IPS-NIHi7 (cell line): ENCODE measurements at regions not wholly inside any gene's neighbourhood (a gene's known extent, or its start where the extent isn't known, plus 50 kb on each side); places are given as distances from the start of the nearest gene placed in this dataset.

Source experiments
- DNase-seq: peaks from one replicate; pipeline ENCODE4 v3.0.0; 2012; ENCODE audit warnings: mixed read lengths; ENCODE audit errors: extremely low spot score

DNA sequence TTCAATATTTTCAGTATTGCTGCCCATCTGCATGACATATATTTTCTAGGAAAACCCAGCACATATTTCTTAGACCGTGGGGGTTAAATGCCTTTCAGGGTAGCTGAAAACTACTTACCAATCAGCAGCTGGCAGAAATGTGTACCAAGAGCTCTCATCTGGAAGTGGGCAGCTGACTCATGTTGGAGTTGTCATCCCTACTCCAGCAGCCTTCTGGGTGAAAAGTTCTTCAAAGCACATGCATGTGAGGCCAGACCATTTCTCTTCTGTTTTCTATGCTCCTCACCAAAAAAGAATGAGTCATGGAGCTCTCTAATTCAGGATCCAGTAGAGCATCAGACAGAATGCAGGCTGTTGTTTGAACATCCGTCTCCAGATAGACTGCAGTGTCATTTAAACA is 135.5 kb downstream of the PAX1 start:
- no peak for DNase-seq

DNA sequence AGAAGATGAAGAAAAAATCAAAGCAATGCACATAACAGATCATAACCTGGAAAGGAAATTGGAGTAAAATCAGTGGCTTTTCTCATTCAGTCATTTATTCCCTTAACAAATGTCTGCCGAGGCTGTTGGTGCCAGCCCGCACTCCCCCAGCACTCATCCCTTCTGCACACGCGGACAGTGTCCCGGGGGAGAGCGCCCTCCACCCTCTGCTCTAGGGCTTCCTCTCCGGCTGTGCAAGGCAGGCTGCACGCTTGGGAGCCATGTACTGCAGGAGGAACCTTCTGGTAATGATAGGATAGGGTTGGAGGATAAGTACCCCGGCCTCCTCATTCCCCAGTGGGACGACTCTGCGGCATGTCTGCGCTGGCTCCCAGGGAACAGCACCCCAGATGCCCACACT is 134.5 kb downstream of the PAX1 start:
- no peak for DNase-seq

DNA sequence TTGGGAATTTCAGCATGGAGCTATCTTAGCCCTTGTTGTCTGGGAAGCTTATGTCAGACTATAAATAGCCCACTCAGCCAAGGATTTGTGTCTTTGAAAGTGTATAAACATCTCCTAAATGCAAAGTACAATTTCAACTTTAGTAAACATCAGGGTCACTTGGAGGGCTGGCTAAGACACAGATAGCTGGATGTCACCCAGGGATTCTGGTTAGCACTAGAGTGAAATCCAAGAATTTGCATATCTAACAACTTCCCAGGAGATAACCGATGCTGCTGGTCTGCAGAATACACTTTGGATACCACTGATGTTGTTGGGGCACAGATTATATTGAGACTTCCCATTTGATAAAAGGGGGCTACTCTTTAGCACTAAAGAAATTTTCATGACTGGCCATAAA is 130.9 kb downstream of the PAX1 start:
- no peak for DNase-seq

DNA sequence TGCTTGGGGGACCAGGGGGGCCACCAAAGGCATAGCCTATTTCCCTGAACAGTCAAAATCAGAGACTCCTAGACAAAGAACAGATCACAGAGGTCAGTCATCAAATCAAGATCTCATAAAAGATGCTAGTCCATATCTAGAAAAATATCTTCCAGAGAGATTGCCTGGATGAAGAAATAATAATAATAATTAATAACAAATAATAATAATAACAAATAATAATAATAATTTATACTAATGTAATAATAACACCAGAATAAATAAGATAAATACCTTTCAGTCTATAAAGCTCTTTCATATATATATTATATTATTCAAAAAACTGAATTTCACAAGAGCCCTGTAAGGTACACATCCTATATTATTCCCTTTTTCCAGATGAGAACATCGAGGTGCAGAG is 129.6 kb downstream of the PAX1 start:
- DNase-seq: no peak

DNA sequence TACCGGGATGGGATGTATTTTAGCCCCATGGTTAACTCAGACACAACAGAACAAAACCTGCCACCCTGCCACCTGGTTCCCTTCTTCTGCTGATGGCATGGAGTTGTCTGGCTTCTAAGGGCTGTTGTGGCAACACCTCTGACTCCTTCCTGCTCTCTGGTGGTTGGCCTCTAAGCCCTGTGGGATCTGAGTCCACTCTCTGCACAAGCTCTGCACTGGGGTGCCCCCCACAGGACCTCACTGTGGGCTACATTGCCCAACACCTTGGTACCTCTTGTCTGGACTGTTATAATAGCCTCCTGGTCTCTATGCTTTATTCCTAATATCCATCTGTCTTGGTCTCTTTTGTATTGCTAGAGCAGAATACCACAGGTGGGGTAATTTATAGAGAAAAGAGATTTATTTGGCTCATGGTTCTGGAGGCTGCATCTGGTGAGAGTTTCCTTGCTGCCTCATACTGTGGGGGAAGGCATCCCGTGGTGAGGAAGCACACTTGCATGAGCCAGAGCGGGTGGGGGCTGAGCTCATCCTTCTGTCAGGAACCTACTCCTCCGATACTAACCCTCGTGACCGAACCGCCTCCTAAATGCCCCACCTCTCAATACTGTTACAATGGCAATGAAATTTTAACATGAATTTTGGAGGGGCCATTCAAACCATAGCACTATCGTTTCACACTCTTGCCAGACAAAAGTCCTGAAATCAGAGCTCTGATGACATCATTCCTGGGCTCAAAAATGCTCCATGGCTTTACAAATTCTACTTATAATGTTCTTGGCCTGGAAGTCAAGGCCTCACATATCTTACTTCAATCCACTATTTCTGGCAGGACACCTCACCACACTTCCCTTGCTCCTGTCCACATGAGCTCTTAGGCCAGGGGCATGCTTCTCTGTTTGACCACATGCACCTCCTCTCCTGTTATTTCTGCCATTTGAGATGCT is 127.2 kb downstream of the PAX1 start:
- no peak for DNase-seq

DNA sequence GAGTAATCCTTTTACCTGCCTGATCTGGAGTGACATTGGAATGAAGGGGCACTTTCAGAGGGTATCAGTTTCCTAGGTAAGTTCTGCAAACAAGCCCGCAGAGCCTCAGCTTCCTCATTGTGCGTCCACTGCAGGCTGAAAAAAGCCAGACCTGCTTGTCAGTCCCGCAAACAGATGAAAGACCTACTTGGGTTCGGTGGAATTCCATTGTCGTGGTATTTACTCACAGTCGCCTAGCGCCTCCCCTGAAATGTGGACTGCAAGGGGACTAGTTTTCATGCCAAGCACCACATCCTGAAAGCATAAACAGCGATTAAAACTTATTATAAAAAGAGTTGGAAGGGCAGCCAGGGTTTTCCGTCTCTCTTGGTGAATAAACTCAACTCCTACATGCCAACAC is 121.5 kb downstream of the PAX1 start:
- peak; percentile 36 for DNase-seq

DNA sequence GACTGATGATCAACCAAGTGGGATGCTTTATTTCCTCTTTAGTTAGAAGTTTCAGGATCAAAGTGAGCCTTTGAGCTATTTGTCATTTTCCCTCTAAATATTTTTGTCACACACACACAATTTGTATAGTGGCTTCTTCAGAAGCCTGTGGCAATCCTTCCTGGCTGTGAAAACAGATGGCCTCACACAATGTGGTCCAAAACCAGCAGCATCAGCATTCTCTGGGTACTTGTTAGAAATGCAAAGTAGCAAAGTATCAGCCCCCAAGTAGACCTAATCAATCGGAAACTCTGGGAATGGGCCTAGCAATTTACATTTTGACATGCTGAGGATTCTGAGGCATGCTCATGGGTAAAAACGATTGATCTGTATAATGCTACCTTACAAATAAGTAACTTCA is 115.9 kb downstream of the PAX1 start:
- no peak for DNase-seq

DNA sequence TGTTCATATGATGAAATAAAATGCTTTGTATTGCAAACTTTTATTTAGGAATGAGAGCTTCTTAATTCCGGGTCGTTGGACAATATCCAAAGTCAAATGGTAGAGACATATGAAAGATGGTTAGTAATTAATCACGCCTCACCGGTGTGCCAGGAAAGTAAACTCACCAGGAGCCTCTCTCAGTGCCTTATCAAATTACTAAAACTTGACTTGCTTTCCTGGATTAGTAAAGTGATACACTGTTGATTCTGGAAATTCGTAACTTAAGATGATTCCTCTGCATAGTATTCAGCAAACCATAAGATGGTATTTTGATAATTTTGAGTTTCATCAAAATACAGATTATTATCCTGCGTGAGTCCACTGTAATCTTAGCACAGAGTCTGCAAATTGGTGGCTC is 115.2 kb downstream of the PAX1 start:
- DNase-seq: no peak

DNA sequence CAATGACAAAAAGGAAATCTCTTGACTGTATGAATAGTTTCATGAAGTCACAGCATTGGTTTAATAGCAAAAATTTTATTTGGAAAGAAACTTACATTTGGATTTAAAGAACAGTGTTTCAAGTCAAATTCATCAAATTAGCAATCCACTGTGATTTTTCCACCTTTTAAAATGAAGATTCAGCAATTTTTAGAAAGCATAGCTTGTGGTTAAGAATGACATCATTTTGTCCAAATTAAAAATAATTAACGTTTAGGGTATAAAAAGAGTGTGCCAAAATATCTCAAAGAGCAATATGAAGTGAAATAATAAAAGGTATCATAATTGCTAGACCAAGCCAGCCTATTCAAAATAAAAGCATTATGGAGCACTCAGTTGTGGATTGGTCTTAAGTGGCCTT is 114.6 kb downstream of the PAX1 start:
- DNase-seq: no peak

DNA sequence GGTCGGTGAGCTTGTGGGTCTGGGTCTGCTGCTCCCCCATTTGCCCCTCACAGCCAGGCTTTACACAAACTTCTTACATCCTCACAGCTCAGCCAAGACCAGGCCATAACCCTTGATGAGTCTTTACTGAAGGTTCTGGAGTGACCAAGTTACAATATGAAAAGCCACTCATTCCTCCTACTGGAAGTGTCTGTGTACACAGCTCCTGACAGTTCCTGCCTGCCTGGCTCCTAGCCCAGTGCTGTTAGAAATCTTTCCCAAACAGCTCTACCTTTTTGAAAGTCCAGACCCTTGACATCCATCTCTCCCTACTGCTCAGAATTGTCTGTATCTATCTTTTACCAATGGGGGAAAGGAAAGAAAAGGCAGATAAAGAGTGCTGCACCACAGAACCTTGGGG is 106.9 kb downstream of the PAX1 start:
- no peak for DNase-seq

DNA sequence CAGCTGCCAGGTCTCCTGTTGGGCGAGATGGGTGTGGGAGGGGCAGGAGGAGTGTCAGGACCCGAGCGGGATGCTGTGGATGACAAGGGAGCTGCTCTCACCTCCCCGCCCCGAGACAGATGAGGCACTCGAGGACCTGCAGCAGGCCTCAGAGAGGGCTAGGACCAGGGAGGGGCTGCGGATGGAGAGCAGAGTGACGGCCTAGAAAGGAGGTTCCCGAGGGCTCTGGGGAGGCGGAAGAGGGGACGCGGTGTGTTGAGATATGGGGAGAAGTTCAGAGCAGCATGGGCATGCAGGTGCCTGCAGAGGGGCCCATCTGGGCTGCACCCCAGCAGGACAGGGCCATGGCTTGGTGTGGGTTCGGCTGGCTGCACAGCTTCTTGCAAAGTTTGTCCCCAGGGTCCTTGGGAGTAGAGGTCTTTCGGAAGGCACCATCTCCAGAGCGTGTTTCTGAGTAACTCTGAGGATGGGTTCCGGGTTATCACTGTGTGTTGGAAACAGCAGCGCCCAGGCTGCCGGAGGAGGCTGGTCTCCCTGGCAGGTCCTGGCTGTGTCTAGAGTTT is 104.6 kb downstream of the PAX1 start:
- no peak for DNase-seq

DNA sequence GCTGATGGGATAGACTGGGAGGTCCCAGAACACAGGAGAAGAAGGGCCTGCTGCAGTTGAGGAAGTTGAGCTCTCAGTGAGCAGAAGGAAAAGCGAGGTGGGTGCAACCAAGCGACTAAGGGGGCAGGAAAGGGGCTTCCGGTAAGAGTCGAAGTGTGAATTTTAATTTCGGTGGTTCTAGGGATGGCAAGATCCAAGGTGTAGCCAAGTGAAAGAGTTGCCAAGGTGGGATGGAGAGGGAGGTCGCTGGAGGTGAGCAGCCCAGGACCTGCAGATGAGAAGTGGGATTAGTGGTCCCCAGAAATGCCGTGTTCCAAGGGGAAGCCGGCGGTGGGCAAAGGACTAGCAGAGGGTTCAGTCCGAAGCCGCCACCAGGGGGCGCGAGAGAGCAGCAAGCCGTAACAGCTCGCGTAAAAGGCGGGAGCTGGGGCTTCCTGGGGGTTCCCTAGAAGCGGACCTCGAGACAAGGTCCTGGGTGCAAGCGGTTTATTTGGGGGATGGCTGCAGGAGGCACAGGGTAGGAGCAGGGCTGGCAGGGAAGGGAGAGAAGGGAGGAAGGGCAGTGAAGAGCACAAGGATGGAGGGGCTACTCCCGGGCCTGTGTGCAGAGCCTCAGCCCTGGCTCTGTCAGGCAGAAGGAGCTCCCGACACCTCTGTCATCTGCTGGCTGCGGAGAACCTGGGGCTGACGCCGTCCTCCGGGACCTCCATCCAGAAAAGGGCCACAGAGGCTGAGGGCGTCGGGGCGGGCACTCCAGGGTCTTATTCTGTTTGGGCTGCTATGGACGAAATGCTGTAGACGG is 103.6 kb downstream of the PAX1 start:
- peak; percentile 94 for DNase-seq

DNA sequence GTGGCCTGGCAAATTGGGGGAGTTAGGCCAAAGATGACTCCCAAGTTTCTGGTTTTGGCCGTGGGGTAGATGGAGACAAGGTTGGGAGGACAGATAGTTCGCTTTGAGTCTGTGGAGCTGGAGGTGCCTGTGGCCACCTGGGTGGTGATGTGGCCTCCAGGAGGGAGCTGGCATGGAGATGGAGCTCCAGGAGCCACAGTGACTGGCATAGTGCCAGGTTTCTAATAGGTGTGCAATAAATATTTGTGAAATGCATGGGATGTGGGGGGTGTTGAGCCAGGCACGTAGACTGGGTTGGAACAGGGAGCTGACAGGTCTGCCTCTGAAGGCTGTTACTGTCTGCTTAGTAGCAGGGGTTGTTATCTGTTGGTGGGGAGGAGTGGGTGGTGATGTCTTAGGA is 102.7 kb downstream of the PAX1 start:
- no peak for DNase-seq

DNA sequence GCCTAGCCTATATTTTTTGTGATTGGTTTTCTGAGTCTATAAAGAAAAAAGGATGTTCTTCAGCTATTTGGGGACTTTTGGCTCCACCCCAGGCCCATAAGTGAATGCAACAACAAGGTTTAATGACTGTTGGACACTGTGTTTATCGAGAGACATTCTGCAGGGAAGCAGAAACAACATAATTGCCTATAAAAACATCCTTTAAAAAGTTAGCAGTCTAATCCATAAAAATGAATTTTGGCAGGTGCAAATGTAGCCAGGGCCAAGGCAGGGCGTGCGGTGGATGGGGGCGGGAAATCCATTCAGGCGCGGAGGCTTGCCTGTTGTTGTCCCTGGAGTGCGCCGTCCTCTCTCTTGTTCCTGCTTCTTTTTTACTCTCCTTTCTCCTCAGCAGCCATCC is 99.3 kb downstream of the PAX1 start:
- DNase-seq: no peak

DNA sequence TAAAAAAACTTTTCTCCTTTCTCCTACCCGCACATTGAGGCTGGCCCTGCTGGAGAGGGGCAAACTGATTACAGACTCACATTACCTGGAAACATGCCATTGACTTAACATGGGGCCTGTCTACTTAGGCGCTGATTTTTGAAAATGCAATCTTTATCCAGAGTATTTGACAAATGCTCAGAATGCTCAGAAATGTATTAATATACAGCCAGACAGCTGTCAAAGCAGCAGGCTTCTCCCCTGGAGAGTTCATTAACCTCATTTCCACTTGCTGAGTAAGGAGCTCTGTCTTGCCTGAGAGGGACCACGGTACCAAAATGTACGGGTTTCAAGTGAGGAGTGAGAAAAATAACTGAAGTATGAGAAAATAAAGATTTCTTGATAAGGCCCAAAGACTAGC is 95.7 kb downstream of the PAX1 start:
- DNase-seq: no peak

DNA sequence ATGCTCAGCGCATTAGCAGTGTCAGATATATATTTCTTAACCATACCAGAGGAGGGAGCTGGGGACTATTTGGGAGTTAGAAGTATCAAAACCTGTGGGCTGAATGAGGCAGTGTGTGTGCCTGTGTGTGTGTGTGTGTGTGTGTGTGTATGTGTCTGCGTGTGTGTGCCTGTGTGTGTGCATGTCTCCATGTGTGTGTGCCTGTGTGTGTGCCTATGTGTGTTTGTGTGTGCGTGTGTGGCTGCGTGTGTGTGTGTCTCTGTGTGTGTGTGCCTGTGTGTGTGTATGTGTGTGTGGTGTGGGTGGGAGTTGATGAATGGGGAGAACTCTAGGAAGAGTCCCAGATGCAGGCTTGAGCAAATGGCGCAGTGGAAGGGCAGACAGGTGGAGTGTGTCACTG is 92.9 kb downstream of the PAX1 start:
- DNase-seq: no peak

DNA sequence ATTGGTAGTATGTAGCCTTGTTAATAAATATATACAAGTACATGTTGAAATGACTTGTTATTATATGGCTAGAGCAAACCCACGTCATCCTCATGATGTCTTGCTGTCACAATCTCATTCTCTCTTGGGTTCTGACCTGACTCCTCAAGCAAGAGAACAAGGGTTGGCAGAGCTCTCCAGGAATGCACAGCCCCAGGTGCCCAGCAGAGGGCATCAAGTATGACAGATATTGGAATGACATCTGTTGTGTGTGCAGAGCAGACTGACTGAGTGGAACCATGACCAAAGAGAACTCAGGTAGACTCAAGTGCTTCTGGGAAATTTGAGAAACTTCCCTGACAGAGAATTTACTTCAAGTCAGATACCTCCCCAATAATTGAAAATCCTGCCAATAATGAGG is 90.6 kb downstream of the PAX1 start:
- no peak for DNase-seq

DNA sequence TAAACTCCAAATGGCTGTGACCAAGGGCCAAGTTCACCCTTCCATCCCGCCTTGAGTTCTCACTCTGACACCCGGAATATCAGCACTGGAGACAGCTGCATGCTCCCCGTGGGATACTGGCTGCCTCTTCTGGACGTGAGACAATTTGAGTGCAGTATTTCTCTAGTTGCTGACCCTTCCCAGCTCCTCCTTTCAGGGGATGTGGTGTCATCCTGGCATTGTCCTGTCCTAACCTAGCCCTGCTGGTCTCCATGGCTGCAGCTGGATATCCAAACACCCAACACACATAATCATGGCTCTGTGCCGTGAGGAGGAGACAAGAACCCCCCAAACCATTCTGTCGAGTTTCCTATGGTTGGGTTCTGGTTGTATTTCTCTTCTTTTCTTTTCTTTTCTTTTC is 82.6 kb downstream of the PAX1 start:
- DNase-seq: no peak

DNA sequence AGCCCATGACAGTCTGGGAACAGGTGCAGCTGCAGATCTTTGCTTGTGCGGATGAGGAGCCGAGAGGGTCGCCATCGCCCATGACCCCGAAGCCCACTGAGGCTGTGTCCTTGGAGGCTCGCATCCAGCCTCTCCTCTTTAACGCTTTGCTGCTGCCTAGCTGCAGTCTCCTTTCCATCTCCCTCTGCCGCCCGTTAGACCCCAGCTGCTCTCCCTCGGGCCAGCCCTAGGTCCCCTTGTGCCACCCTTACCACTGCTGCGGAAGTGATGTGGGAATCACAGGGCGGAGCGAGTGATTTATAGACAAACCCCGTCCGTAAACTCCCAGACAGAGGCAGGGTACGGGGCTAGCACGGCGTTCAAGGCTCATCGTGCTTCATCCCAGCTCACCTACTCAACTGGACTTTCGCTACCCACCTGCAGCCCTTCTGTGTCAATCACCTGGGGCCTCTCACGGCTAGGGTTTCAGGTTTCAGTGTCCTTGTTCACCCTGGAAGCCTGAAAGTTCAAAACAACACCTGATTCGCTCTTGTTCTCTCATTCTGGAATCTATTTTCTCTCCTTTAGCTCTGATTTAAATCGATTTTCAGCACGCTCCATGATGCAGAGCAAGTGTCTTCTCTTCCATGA is 76.1 kb downstream of the PAX1 start:
- DNase-seq: peak; percentile 32

DNA sequence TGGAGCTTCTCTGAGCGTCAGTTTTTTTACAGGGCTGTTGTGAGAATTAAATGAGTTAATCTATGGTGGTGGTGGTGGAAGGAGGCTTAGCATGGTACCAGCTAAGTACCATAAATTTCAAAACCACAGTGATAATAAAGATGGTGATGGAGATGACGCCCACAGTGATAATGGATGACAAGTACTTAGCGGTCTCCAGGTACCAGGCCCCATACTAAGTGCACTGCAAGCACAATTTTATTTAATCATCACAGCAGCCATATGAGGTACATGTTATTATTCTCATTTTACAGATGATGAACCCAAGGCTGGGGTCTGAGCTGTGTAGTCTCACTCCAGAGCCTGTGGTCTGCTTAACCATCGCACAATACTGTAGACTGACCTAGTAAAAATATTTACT is 75.1 kb downstream of the PAX1 start:
- DNase-seq: no peak
